GM21528 (cell line): ENCODE measurements at regions not wholly inside any gene's neighbourhood (a gene's known extent, or its start where the extent isn't known, plus 50 kb on each side); places are given as distances from the start of the nearest gene placed in this dataset.
"Not testable (repeated sequence)": the region's sequence is repeated elsewhere in the genome, so short reads cannot be mapped to it uniquely, and the experiment has no call there.

ENCODE experiments used
- ATAC-seq: cut with Tn5 transposase; IDR thresholded peaks from one replicate; pipeline ENCODE4 v1.9.1; 2021; ENCODE audit warnings: mild to moderate bottlenecking, moderate library complexity; ENCODE audit not compliant: unreplicated experiment, low FRiP score

- no peak for ATAC-seq
Measured at GRCh38 chr5:106523852-106524251, 1146.9 kb downstream of the EFNA5 start.

DNA sequence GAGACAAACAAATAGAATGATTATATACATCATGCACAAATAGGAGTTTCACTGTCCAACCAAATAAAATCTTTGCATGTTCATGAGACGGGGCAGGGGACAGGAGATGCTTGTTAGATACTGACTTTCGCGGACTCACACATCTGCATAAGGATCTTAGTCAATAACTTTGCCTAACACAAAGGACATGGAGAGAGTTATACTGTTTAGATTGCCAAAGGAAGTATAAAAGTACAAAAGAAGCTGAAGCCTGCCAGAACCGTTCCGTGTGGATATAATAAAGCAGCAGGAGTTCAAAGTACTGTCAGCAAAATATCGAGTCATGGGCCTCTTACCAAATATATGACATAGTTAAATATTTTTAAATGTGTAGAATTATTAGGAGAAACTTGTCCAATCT lies 1148.4 kb downstream of the EFNA5 start:
- ATAC-seq, result no peak

- ATAC-seq, result no peak
Measured at GRCh38 chr5:106521701-106522100, 1149.0 kb downstream of the EFNA5 start.

DNA sequence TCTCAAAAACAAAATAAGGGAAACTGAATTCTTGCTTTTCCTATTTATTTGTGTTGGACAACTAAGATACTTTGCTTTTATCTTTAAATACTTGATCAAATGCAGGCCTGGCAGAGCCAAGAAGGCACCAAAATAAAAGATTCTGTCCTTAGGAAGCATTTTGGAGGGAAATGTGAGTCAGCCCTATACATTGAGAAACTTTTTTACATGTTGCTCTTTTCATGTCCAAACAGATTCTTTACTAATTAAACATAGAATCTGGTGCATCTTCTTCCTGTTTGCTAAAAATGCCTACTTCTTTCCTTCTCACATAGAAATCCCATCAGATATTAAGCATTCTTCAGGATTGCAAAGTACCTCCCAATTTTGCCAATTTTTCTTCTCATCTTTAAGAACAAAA lies 1160.4 kb downstream of the EFNA5 start:
- ATAC-seq, result no peak

- no peak for ATAC-seq
Measured at GRCh38 chr5:106508894-106509293, 1161.8 kb downstream of the EFNA5 start.

- ATAC-seq, result no peak
Measured at GRCh38 chr5:106493910-106494309, 1176.8 kb downstream of the EFNA5 start.

- no peak for ATAC-seq
Measured at GRCh38 chr5:106489004-106489403, 1181.7 kb downstream of the EFNA5 start.

GRCh38 chr5:106488407-106488806 lies 1182.3 kb downstream of the EFNA5 start:
- ATAC-seq, result no peak

DNA sequence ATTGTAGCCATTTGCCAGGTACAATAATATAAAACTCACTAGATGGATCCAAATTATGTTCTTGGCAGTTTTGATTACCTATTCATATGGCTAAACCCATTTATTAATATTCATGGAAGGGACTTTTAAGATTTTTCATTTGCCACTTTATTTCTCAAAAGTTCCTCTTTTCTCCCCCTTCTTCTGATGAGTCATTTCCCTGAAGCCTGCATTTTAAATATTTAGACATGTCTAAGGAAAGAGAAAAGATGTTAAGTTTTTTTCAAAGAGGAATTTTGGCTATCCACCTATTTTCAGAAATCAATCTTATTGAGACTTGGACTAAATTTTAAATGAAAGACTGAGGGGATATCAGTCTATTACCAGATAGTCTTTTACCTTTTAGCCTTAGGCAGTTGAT lies 1189.4 kb downstream of the EFNA5 start:
- no peak for ATAC-seq

GRCh38 chr5:106476630-106477029 lies 1194.1 kb downstream of the EFNA5 start:
- ATAC-seq, result no peak

DNA sequence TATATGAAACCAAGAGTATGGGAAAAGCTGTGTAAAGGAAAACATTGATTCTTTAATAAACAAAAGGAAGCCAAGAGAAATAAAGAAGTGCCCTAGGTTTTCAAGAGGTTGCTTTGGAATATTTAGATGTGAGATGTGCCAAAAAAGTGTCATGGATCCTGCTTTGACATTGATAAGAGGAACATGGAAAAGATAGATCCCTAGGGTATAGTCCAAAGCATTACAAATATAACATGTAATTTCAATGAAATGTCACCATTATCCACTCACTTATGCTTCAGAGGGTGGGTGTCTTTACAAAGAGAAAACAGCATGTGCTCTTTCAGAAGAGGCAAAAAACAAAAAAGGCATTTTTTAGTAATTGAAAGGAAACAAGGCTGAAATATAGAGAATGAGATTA lies 1196.7 kb downstream of the EFNA5 start:
- ATAC-seq, result no peak

DNA sequence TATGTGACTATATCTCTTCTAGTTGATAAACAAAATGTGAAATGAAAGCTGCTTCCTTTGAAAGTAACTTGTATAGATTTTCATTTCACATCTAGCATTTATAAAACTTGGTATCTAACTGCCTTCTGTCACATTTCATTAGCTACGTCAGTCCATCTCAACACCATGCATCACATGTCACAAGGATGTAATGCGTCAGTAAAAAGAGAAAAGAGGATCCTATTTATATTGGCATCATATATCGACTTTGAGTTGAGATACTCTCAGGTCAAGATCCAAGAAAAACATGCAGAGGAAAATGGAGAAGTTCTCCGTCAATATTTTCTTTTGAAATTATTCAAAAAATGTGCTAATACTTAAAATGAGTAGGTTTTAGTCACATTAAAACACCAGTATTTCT lies 1211.2 kb downstream of the EFNA5 start:
- ATAC-seq, result no peak

DNA sequence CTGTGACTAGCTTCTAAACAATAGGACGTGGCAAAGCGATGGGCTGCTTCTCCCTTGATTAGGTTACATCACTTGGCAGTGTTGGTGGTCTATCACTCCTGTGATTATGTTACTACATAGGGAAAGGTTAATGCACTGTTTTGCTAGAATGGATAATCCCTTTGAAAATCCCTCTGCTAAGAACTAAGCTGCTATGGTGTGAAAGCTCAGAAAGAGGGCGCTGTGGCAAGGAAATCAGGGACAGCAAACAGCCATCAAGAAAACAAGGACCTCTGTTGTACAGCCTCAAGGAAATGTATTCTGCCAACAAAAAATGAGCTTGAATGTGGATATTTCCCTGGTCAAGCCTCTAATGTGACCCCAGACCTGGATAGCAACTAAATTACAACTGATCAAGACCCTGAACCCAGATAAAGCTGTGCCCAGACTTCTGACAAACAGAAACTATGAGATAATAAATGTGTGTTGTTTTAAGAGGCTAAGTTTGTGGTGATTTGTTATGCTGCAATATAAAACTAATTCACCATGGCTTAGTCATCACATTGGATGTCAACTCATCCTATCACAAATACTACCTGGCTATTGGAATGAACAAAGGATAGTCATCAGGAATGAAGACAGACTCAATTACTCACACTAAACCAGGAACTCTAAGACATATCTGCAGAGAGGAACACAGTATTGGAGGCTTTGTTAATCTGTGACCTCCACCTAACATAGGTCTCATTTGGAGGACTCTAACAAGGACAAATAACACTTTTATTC lies 1215.9 kb downstream of the EFNA5 start:
- no peak for ATAC-seq

- ATAC-seq, result no peak
Measured at GRCh38 chr5:106454050-106454449, 1216.7 kb downstream of the EFNA5 start.

- ATAC-seq, result no peak
Measured at GRCh38 chr5:106451998-106452397, 1218.7 kb downstream of the EFNA5 start.

DNA sequence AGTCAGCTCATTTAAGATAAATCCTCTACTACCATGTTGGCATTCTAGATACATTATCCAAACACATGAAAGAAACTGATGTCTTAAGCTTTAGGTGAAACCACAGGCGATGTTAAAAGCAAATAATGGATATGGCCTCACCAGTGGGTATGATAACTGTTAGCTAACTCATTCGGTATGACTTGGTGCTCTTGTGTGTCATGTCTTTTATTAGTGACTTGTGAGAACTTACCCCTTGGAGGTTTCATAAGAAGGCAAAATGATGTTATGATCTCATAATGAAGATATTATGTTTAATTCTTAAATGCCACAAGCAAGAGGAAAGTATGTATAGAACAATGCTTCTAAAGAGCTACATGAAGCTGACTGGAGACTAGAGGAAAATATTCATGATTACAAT lies 1227.0 kb downstream of the EFNA5 start:
- no peak for ATAC-seq

DNA sequence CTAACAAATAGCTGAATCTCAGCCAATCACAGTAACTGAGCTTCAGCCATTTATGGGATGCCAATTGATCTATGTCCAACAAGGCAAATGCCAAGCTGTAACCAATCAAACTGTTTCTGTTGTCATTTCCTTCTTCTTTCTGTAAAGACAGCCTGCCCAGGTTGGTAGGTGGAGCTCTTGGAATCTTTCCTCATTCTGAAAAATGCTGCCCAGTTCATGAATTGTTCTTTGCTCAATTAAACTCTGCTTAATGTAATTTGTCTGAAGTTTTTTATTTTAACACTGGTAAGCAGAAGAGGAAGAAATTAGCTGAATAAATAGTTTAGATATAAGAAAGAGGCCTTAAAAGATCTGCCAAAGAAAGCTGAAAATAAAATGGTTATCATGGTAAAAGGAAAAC lies 1235.6 kb downstream of the EFNA5 start:
- no peak for ATAC-seq

DNA sequence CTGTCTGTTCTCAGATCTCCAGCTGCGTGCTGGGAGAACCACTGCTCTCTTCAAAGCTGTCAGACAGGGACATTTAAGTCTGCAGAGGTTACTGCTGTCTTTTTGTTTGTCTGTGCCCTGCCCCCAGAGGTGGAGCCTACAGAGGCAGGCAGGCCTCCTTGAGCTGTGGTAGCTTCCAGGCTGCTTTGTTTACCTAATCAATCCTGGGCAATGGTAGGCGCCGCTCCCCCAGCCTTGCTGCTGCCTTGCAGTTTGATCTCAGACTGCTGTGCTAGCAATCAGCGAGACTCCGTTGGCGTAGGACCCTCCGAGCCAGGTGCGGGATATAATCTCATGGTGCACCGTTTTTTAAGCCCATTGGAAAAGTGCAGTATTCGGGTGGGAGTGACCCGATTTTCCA lies 1240.0 kb downstream of the EFNA5 start:
- not testable (repeated sequence) for ATAC-seq

- no peak for ATAC-seq
Measured at GRCh38 chr5:106423109-106423897, 1247.4 kb downstream of the EFNA5 start.

GRCh38 chr5:106420102-106420501 lies 1250.6 kb downstream of the EFNA5 start:
- no peak for ATAC-seq

GRCh38 chr5:106418196-106418595 lies 1252.5 kb downstream of the EFNA5 start:
- ATAC-seq, result no peak

DNA sequence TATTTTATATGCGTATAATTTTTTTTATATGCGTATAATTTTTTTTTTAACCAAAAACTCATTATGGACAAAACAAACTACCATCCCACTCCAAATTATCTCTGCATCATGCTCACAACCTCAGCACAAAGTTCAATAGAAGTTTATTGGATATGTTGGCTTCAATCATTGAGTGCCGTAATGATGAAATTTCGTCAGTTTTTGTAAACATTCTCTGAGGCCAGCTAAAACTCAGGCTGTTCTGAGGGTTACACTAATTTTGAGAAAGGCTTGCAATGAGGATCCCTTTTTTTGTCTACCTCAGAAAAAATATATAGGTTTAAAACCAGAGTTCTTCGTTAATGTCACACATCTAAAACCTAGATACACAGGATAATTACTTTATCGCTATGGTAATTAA lies 1253.2 kb downstream of the EFNA5 start:
- no peak for ATAC-seq
